Immature natural killer cell (primary cell): ENCODE measurements at regions not wholly inside any gene's neighbourhood (a gene's known extent, or its start where the extent isn't known, plus 50 kb on each side); places are given as distances from the start of the nearest gene placed in this dataset.

ENCODE experiments used
- DNase-seq, 3 donors: peaks; one replicate each; pipeline ENCODE4 v3.0.0; 2022; ENCODE audit warnings: mixed read lengths in 1 of 3
- H3K27ac Mint-ChIP-seq, 6 donors: one replicate each; pipeline ENCODE4 v1.8.0; 2020; ENCODE audit warnings: mixed read lengths in 6 of 6, mild to moderate bottlenecking in 5 of 6, inconsistent platforms in 4 of 6, moderate library complexity in 3 of 6
- H3K27me3 Mint-ChIP-seq, 3 donors: one replicate each; pipeline ENCODE4 v1.8.0; 2020 to 2021; ENCODE audit warnings: low read depth in 3 of 3, mild to moderate bottlenecking in 3 of 3, mixed read lengths in 3 of 3, moderate library complexity in 3 of 3, inconsistent platforms in 1 of 3
- H3K36me3 Mint-ChIP-seq, 3 donors: one replicate each; pipeline ENCODE4 v1.8.0; 2020; ENCODE audit warnings: mixed read lengths in 3 of 3, inconsistent platforms in 2 of 3, mild to moderate bottlenecking in 2 of 3
- H3K4me1 Mint-ChIP-seq, 2 donors: one replicate each; pipeline ENCODE4 v1.8.0; 2020; ENCODE audit warnings: inconsistent platforms in 2 of 2, mild to moderate bottlenecking in 2 of 2, mixed read lengths in 2 of 2, moderate library complexity in 1 of 2
- H3K4me3 Mint-ChIP-seq, 5 donors: one replicate each; pipeline ENCODE4 v1.8.0; 2020; ENCODE audit warnings: mild to moderate bottlenecking in 5 of 5, mixed read lengths in 5 of 5, inconsistent platforms in 3 of 5, moderate library complexity in 3 of 5
- H3K9me3 Mint-ChIP-seq, 6 donors: one replicate each; pipeline ENCODE4 v1.8.0; 2020; ENCODE audit warnings: mild to moderate bottlenecking in 6 of 6, mixed read lengths in 6 of 6, inconsistent platforms in 4 of 6, moderate library complexity in 3 of 6

DNA sequence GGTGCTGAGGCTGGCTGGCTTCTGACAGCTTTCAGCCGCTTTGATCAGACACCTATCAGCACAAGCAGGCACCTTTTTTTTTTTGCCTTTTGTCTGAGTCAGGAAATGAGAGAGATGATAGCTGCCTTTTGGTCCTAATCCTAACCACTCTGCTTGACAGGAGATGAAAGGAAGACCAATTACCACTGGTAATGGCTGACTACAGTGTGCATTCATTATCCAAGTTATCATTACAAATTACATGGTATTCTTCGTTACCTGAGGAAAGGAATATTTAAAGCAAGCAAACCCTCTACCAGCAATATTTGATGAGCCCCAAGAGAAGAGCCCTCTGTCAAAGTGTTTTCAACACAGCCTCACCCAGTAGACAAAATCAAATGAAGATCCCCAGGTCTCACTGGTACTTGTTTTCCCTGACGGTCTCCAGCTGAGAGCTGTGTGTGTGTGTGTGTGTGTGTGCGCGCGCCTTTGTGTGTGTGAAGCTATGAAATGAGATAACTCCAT lies 925.7 kb downstream of the DCDC2C start:
- Mint-ChIP-seq H3K4me1 (no peaks in the 10 kb centered on the region), H3K4me3 (no peak overlapping the region), H3K9me3 (peaks cover 6 to 45% (median 19%) of the 10 kb centered on the region in 6 donors), H3K27ac (no peak overlapping the region), H3K36me3 (no peaks in the 10 kb centered on the region), H3K27me3 (no peaks in the 10 kb centered on the region)
- no peak for DNase-seq

DNA sequence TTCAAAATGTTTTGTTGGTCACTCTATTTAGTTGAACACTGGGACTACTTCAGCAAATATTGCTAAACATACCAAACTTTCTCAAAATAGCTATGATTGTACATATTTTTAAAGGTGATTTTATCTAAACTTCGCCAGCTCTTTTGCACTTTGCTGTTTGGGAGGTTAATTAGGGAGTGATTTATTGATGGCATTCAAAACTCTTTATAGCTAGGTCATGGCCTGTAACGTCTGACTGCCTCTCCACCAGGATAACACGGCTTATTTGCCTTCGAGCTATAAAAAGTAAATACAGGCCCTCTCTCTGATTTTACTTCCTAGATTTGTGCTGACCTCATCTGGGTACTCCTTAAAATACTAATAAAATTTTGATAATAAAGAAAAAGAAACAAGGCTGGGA lies 931.9 kb downstream of the DCDC2C start:
- Mint-ChIP-seq H3K4me3 (no peak overlapping the region), H3K27me3 (peaks cover 0 to 2% (median 0%) of the 10 kb centered on the region in 3 donors), H3K36me3 (no peaks in the 10 kb centered on the region), H3K9me3 (peaks cover 0 to 25% (median 13%) of the 10 kb centered on the region in 6 donors), H3K4me1 (no peaks in the 10 kb centered on the region), H3K27ac (no peak overlapping the region)
- no peak for DNase-seq

DNA sequence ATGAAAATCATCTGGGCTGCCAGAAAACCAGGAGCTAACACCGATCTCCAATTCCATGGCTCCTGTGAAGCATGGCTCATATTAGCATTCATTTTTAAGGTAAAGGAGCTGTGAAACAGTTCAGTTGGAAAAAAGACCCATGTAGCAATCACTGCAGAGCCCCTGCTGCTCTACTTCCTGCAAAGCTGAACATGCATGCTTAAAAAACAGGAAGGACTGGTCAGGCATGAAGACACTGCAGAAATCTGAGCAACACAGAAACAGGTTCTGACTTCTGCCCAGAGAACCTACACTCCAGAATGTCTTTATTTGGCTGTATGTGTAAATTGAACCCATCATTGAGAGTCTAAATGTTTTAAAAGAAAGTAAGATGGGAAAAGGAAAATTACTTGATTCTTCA lies 950.6 kb downstream of the DCDC2C start:
- peaks cover 0 to 4% (median 2%) of the 10 kb centered on the region in 3 donors for H3K27me3 Mint-ChIP-seq
- no peak for DNase-seq
- H3K9me3 Mint-ChIP-seq: peaks cover 9 to 58% (median 24%) of the 10 kb centered on the region in 6 donors
- H3K36me3 Mint-ChIP-seq: no peaks in the 10 kb centered on the region
- H3K4me3 Mint-ChIP-seq: no peak overlapping the region
- no peak overlapping the region for H3K27ac Mint-ChIP-seq
- no peaks in the 10 kb centered on the region for H3K4me1 Mint-ChIP-seq

DNA sequence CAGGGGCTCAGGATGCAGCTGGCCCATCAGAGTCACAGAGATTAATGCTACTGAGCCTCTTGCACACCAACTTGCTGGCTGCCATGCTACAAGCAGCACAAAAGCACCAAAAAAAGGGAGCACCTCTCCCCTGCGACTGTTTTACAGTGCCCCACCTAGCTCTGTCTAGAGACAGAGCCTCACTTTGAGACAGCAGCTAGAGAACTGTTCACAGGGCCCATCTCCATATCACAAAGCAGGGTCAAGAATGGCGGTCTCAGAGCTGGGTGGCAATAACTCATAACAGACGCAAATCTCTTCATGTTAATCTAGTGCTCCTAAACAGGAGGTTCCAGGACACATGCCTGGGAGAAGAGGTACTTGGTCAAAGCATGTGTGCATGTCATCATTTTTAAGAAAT lies 953.0 kb downstream of the DCDC2C start:
- H3K27me3 Mint-ChIP-seq: peaks cover 0 to 3% (median 0%) of the 10 kb centered on the region in 3 donors
- DNase-seq: no peak
- no peak overlapping the region for H3K27ac Mint-ChIP-seq
- H3K36me3 Mint-ChIP-seq: no peaks in the 10 kb centered on the region
- H3K9me3 Mint-ChIP-seq: peaks cover 7 to 58% (median 21%) of the 10 kb centered on the region in 6 donors
- H3K4me3 Mint-ChIP-seq: no peak overlapping the region
- no peaks in the 10 kb centered on the region for H3K4me1 Mint-ChIP-seq

DNA sequence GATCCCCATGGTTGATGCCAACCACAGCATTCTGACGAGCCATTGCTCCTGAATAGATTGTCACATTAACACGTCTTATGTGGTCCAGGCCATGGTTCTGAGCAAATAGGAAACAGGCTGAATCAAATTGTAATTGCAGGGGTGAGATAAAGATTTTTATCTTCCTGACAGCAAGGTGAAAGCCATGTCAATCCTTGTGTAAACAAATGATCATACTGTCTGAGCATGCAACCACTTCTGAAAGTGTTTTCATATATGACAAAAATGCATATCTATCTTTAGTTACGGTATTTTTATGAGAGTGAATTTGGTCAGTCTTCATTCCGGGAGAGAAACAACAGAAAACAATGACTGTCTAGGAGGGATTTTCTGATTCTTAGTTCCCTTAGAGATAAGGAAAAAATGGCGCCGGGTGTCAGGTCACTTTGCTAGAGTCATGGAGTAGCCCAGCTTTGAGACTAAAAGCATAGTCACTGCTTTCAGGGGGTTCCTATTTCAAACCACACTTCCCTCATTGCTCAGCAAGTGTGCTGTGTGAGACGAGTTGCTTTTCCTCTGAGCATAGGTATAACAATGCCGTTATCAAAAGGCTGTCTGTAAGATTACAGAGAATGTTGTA lies 958.9 kb downstream of the DCDC2C start:
- peaks cover 19 to 57% (median 26%) of the 10 kb centered on the region in 6 donors for H3K9me3 Mint-ChIP-seq
- DNase-seq: no peak
- H3K4me3 Mint-ChIP-seq: no peak overlapping the region
- H3K4me1 Mint-ChIP-seq: no peaks in the 10 kb centered on the region
- no peaks in the 10 kb centered on the region for H3K36me3 Mint-ChIP-seq
- H3K27ac Mint-ChIP-seq: no peak overlapping the region
- peaks cover 0 to 5% (median 2%) of the 10 kb centered on the region in 3 donors for H3K27me3 Mint-ChIP-seq

DNA sequence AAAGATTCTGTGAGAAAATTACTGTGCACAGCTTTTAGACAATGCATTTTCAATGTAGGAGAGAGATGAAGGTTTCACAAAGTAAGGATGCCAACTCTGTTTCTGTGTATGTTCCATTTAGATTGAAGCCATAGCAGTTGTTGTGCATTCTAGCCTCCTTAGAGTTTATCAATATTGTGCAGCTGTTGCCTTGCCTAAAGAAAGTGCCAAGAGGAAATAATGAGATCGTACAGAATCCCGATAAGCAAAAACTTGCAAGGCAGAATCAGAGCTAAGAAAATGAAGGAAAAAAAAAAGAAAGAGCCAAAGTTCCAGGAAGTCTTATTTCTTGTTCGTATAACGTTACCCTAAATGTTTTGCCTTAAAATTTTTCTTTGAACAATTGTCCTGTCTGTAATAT lies 965.0 kb downstream of the DCDC2C start:
- Mint-ChIP-seq H3K4me3 (no peak overlapping the region), H3K27ac (no peak overlapping the region), H3K4me1 (peaks cover 0 to 1% of the 10 kb centered on the region in 2 donors), H3K36me3 (no peaks in the 10 kb centered on the region), H3K27me3 (peaks cover 0 to 2% (median 2%) of the 10 kb centered on the region in 3 donors), H3K9me3 (peaks cover 16 to 45% (median 16%) of the 10 kb centered on the region in 6 donors)
- no peak for DNase-seq

DNA sequence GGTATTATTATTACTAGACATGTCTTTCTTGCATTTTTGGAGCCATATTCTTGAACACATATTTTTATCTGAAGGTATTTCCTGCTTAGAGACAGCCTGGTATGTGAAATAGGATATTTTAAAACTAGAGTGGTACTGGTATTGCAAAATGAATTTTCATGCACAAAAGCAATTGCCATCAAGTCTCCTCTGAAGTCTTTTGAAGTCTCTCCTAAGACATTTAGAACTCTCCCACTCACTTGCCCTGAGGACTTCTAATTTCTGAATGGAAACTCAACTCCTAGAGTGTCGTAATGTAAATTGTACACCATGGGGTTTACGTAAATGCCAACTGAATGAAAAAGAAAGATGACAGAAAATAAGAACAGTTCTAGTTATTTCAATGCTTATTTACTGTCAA lies 967.0 kb downstream of the DCDC2C start:
- no peak for DNase-seq
- no peak overlapping the region for H3K4me3 Mint-ChIP-seq
- no peak overlapping the region for H3K27ac Mint-ChIP-seq
- H3K27me3 Mint-ChIP-seq: peaks cover 0 to 2% (median 2%) of the 10 kb centered on the region in 3 donors
- H3K36me3 Mint-ChIP-seq: no peaks in the 10 kb centered on the region
- peaks cover 0 to 1% of the 10 kb centered on the region in 2 donors for H3K4me1 Mint-ChIP-seq
- peaks cover 11 to 39% (median 16%) of the 10 kb centered on the region in 6 donors for H3K9me3 Mint-ChIP-seq

DNA sequence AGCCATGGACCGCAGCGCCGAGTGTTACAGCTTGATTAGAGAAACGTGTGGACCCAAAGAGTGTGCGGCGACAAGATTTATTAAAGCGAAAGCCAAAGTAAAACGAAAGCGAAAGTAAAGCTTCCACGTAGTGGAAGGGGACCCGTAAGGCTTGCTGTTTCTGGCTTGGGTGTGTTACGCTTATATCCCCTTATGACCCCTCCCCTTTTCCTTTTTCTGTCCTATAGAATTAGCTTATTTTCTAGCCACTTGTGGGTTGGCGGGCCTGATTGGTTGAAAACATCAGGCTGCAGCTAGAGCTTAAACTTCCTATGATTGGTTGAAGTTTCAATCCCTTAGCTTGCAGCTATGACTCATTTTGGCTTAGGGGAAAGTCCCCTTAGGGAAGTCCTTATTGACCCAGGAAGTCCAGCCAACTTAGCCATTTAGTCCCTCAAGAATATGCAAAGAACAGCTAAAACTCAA lies 969.7 kb downstream of the DCDC2C start:
- H3K4me1 Mint-ChIP-seq: peaks cover 0 to 1% of the 10 kb centered on the region in 2 donors
- H3K27me3 Mint-ChIP-seq: no peaks in the 10 kb centered on the region
- no peak overlapping the region for H3K27ac Mint-ChIP-seq
- H3K9me3 Mint-ChIP-seq: peaks cover 3 to 34% (median 17%) of the 10 kb centered on the region in 6 donors
- DNase-seq: no peak
- H3K36me3 Mint-ChIP-seq: no peaks in the 10 kb centered on the region
- H3K4me3 Mint-ChIP-seq: peak overlapping the region in 2 of 5 donors; percentile 35 to 53

DNA sequence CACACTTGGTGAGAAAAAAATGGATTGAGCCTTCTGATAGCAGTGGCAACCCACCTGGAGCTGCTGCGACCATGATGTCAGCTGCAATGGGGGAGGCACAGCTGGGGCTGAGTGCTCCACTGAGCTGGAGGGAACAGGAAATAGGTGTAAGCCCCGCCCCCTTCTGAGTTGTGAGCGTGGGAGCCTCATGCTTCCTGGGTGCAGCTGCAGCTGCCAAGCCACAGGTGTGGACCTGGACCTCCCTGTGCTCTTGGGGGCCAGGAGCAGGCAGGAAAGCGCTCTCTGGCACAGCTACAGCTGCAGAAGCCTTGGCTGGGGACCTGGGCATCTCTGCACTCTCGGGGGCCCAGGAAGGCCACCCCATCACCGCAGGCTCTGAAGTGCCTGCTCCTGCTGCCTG lies 970.6 kb downstream of the DCDC2C start:
- Mint-ChIP-seq H3K4me3 (no peak overlapping the region), H3K9me3 (peaks cover 6 to 37% (median 16%) of the 10 kb centered on the region in 6 donors), H3K36me3 (no peaks in the 10 kb centered on the region), H3K4me1 (peaks cover 0 to 1% of the 10 kb centered on the region in 2 donors), H3K27me3 (no peaks in the 10 kb centered on the region), H3K27ac (no peak overlapping the region)
- no peak for DNase-seq

DNA sequence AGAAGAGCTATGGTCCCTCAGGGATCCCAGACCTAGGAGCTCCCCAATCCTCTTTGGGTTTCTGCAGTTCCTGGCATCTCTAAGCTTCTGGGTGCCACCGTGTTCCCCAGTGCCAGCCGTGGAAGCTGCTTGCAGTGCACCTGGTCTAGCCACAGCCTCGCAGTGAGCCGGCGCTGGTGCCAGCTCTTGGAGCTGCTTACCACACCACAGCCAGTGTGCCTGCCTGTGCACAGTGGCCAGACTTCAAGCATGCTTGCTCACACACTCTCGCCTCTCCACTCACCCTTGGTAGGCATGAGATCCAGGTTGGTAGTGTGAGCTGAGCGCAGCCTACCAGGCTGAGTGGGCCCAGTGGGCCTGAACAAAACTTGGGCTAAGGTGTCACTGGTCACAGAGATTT lies 971.9 kb downstream of the DCDC2C start:
- H3K27me3 Mint-ChIP-seq: no peaks in the 10 kb centered on the region
- no peak overlapping the region for H3K27ac Mint-ChIP-seq
- H3K9me3 Mint-ChIP-seq: peaks cover 6 to 33% (median 21%) of the 10 kb centered on the region in 6 donors
- peaks cover 0 to 1% of the 10 kb centered on the region in 2 donors for H3K4me1 Mint-ChIP-seq
- H3K4me3 Mint-ChIP-seq: no peak overlapping the region
- no peaks in the 10 kb centered on the region for H3K36me3 Mint-ChIP-seq
- no peak for DNase-seq

DNA sequence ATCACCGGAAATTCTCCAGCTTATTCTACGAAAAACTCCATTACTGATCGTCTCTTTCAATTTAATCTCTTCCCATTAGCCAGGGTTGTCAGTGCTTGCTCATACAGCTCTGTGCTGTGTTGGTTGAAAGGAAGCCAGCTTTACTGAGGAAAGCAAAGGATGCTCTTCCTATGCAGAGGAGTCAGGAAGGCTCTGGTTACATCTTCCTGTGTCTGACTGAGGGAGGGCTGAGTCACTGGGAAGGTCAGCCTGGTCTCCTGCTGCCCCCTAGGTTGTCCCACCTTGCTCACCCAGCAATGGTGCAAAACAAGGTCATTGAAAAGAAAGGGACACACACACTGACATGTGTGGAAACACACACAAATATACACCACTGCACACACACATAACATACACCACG lies 975.6 kb downstream of the DCDC2C start:
- Mint-ChIP-seq H3K27me3 (no peaks in the 10 kb centered on the region), H3K9me3 (peaks cover 4 to 23% (median 13%) of the 10 kb centered on the region in 6 donors), H3K4me3 (no peak overlapping the region), H3K27ac (no peak overlapping the region), H3K4me1 (no peaks in the 10 kb centered on the region), H3K36me3 (no peaks in the 10 kb centered on the region)
- DNase-seq: no peak

DNA sequence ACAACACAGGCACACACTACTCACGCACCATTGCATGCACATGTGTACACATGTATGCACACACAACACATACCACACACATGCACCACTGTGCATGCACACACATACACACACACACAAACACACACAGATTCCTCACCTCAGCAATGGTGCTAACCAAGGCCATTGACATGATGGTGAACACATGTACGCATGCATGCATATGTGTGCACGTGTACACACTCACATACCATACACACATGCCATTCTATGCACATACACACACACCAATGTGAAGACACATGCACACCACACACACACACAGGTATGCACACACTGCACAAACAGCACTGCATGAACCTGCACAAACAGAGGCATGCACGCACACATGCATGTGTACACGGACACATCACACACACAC lies 976.0 kb downstream of the DCDC2C start:
- H3K4me3 Mint-ChIP-seq: no peak overlapping the region
- H3K9me3 Mint-ChIP-seq: peaks cover 5 to 23% (median 14%) of the 10 kb centered on the region in 6 donors
- no peak for DNase-seq

DNA sequence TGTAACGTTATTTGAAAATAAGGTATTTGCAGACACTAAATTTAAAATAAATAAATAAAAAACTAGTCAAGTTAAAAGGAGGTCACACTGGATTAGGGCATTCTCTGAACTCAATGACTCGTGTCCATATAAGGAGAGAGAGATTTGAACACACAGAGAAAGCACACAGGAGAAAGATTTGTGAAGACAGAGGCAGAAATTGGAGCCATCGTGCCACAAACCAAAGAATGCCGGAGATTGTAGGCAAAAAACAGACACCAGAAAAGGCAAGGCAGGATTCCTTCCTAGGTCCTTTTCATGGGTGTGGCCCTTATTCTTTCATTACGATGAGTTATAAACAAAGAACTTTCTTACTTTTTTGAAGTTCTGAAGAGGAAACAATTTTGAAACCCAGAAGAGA lies 981.5 kb downstream of the DCDC2C start:
- Mint-ChIP-seq H3K9me3 (peaks cover 2 to 26% (median 15%) of the 10 kb centered on the region in 6 donors), H3K4me3 (no peak overlapping the region), H3K36me3 (no peaks in the 10 kb centered on the region), H3K27me3 (no peaks in the 10 kb centered on the region), H3K27ac (no peak overlapping the region), H3K4me1 (no peaks in the 10 kb centered on the region)
- no peak for DNase-seq

More for the DNA sequence above, 976.0 kb downstream of the DCDC2C start:
- Mint-ChIP-seq H3K36me3 (no peaks in the 10 kb centered on the region), H3K27me3 (no peaks in the 10 kb centered on the region), H3K4me1 (no peaks in the 10 kb centered on the region), H3K27ac (no peak overlapping the region)

DNA sequence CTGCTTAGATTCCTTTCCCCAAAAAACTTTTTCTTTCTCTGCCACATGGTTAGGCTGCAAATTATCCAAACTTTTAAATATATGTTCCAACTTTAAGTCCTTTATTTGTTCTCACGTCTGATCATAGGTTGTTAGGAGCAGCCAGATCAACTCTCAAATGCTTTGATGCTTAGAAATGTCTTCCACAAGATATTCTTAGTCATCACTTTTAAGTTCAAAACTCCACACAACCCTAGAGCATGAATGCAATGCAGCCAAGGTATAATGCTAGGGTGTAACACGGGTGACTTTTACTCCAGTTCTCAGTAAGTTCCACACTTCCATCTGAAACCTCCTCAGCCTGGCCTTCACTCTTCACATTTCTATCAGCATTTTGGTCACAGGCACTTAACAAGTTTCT lies 987.5 kb downstream of the DCDC2C start:
- H3K4me3 Mint-ChIP-seq: no peak overlapping the region
- peaks cover 0 to 4% (median 0%) of the 10 kb centered on the region in 3 donors for H3K36me3 Mint-ChIP-seq
- peaks cover 11 to 55% (median 30%) of the 10 kb centered on the region in 6 donors for H3K9me3 Mint-ChIP-seq
- H3K27me3 Mint-ChIP-seq: no peaks in the 10 kb centered on the region
- no peak overlapping the region for H3K27ac Mint-ChIP-seq
- H3K4me1 Mint-ChIP-seq: no peaks in the 10 kb centered on the region
- no peak for DNase-seq

DNA sequence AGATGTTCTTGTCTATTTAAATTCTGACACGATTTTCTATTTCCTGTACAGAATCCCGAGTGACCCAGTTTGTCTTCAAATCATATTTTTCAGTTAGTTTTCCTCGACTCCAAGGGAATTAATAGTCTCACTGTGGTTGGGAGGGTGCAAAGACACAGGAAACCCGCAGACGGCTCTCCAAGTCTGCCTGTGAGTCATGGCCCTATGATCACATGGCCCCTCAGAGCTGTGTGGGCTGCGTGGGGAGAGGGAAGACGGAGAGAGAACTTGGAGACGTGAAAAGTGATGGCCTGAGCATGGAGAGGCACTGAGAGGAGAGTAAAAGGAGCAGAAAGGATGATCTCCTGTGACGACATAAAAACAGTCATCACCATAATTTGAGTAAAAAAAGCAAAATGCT lies 989.9 kb downstream of the DCDC2C start:
- H3K4me1 Mint-ChIP-seq: no peaks in the 10 kb centered on the region
- no peak overlapping the region for H3K27ac Mint-ChIP-seq
- no peak overlapping the region for H3K4me3 Mint-ChIP-seq
- no peaks in the 10 kb centered on the region for H3K27me3 Mint-ChIP-seq
- no peak for DNase-seq
- H3K36me3 Mint-ChIP-seq: peaks cover 0 to 4% (median 0%) of the 10 kb centered on the region in 3 donors
- peaks cover 12 to 52% (median 26%) of the 10 kb centered on the region in 6 donors for H3K9me3 Mint-ChIP-seq
